MM.1S (cell line): ENCODE measurements at regions not wholly inside any gene's neighbourhood (a gene's known extent, or its start where the extent isn't known, plus 50 kb on each side); places are given as distances from the start of the nearest gene placed in this dataset.

Experiments
- CTCF ChIP-seq: fragments of 300-600 bp; sonication (generic); IDR thresholded peaks from 2 replicates; pipeline ENCODE4 v1.5.1; 2016; ENCODE audit warnings: antibody characterized with exemption, low read length, mixed read lengths
- EZH2 ChIP-seq: fragments of 300-600 bp; sonication (generic); optimal IDR thresholded peaks from 2 replicates; pipeline ENCODE3; 2017; ENCODE audit warnings: low read depth, mild to moderate bottlenecking, antibody characterized with exemption, low read length, mixed read lengths

- no peak for TF ChIP-seq CTCF
- TF ChIP-seq EZH2 = no peak
These were observed 145.9 kb upstream of the TBX3 start for GRCh38 chr12:114829833-114830232.
